Uterus (tissue), 3 donors: ENCODE measurements at regions not wholly inside any gene's neighbourhood (a gene's known extent, or its start where the extent isn't known, plus 50 kb on each side); places are given as distances from the start of the nearest gene placed in this dataset.

Experiments
- DNase-seq, 2 donors: peaks; one replicate each; pipeline ENCODE4 v3.0.0-alpha.2; 2019 to 2020
- H3K27ac ChIP-seq, 2 donors: fragments of 200-600 bp; sonication (generic); 1 replicate in 1 of 2; 2 replicates in 1 of 2; pipeline ENCODE4 v1.5.1; 2016 to 2018
- H3K27me3 ChIP-seq, 2 donors: fragments of 200-600 bp; sonication (generic); one replicate each; pipeline ENCODE4 v1.5.1; 2018 to 2019; ENCODE audit warnings: control low read depth in 1 of 2
- H3K36me3 ChIP-seq, 2 donors: fragments of 200-600 bp; sonication (generic); one replicate each; pipeline ENCODE4 v1.5.1; 2019; ENCODE audit warnings: control low read depth in 1 of 2
- H3K4me1 ChIP-seq, 2 donors: fragments of 200-600 bp; sonication (generic); one replicate each; pipeline ENCODE4 v1.5.1; 2018 to 2019; ENCODE audit warnings: control low read depth in 1 of 2
- H3K4me3 ChIP-seq, 2 donors: fragments of 200-600 bp; sonication (generic); 1 replicate in 1 of 2; 2 replicates in 1 of 2; pipeline ENCODE4 v1.5.1; 2018 to 2019; ENCODE audit warnings: mild to moderate bottlenecking in 1 of 2
- H3K9me3 ChIP-seq, 2 donors: fragments of 200-600 bp; sonication (generic); one replicate each; pipeline ENCODE4 v1.5.1; 2019; ENCODE audit warnings: control low read depth in 1 of 2
- CTCF ChIP-seq, 4 experiments: fragments of 200-600 bp in 2 of 4; fragments of 450-650 bp in 2 of 4; sonication (generic) in 2 of 4; IDR thresholded peaks; one replicate each; pipeline ENCODE4 v1.5.1; 2016 to 2019; ENCODE audit warnings: antibody characterized with exemption in 4 of 4, mild to moderate bottlenecking in 2 of 4, moderate library complexity in 1 of 4
- POLR2A ChIP-seq, 2 donors: fragments of 450-650 bp; IDR thresholded peaks; one replicate each; pipeline ENCODE4 v1.6.1; 2016; ENCODE audit warnings: antibody characterized with exemption in 2 of 2, mild to moderate bottlenecking in 1 of 2, moderate library complexity in 1 of 2
- intact Hi-C: fragments of 100-400 bp; cut with DNase I; formaldehyde crosslinking; loops from one replicate; pipeline ENCODE4 v1.15.1; 2023; ENCODE audit warnings: low total_unique reads
- donor health status: DM: yes; HTN: yes; CAD: no.

DNA sequence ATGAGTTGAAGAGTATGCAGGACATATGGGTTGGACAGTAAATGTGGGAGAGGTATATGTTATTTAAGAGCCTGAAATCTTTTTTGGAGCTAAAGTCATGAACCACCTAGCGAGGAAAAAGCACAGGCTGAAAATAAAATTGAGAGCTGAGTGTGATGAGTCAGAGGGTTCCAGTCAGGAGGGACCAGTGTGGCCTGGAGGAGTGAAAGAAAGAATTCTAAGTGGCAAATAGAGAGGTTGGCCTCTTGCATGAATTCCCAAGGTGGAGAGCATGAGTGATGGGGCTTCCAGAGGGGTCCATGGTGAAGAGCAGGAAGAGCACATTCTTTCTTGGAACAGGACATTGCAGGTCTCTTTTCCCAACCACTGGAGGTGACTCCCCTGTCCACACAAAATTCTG, 282.6 kb downstream of the TDRD15 start:
- H3K4me1 ChIP-seq: no peaks in the 10 kb centered on the region
- H3K9me3 ChIP-seq: no peaks in the 10 kb centered on the region
- intact Hi-C loops: no loop called here
- no peaks in the 10 kb centered on the region for H3K27me3 ChIP-seq
- no peak for TF ChIP-seq CTCF (IDR thresholded peaks at IDR 0.05)
- no peak for TF ChIP-seq POLR2A (IDR thresholded peaks at IDR 0.05)
- no peak overlapping the region for H3K27ac ChIP-seq
- no peaks in the 10 kb centered on the region for H3K36me3 ChIP-seq
- DNase-seq: no peak
- H3K4me3 ChIP-seq: no peak overlapping the region

DNA sequence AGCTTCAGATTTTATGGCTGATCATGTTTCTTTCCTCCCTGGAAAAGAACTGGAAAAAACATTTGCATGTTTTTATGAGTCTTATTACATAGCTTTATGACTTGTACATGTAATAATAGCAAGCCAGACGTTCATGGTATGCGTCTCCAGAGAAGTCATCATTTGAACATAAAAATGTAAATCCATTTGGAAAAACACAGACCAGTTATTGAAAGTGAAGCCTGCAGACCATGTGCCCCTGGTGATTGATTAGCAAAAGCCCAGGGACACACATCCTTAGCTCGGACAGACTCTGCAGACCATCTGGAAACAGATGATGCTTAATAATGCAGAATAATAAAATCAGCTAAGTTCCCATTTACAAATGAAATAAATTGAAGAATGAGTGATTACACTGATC, 283.1 kb downstream of the TDRD15 start:
- Histone ChIP-seq H3K27ac (no peak overlapping the region), H3K9me3 (no peaks in the 10 kb centered on the region), H3K4me3 (no peak overlapping the region), H3K27me3 (no peaks in the 10 kb centered on the region), H3K4me1 (no peaks in the 10 kb centered on the region), H3K36me3 (no peaks in the 10 kb centered on the region)
- intact Hi-C loops: no loop called here
- no peak for DNase-seq
- TF ChIP-seq POLR2A (IDR thresholded peaks at IDR 0.05) (no peak), CTCF (IDR thresholded peaks at IDR 0.05) (no peak)

DNA sequence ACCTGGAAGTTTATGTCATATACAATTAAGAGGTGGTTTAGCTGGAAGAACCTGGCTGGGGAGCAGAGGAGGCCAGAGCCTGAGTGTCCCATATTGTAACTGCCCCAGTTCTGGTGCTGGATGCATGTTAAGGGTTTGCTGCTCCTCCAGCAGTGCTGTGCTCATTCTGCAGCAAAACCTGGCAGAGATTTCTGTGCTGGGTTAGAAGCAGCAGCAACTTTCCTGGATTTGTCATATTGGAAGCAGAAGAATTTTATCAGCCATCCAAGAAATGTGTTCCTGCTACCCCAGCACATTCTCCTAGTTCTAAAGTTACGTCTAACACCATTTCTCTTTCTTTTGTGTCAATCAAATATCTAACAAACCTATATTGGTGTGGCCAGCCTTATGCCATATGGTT, 284.1 kb downstream of the TDRD15 start:
- DNase-seq: no peak
- Histone ChIP-seq H3K9me3 (no peaks in the 10 kb centered on the region), H3K4me3 (no peak overlapping the region), H3K27ac (no peak overlapping the region), H3K4me1 (no peaks in the 10 kb centered on the region), H3K36me3 (no peaks in the 10 kb centered on the region), H3K27me3 (no peaks in the 10 kb centered on the region)
- intact Hi-C loops: no loop called here
- TF ChIP-seq CTCF (IDR thresholded peaks at IDR 0.05) (no peak), POLR2A (IDR thresholded peaks at IDR 0.05) (no peak)

GRCh38 chr2:21411741-21412140, 288.0 kb downstream of the TDRD15 start:
- intact Hi-C loops: no loop called here

GRCh38 chr2:21412944-21413443, 289.2 kb downstream of the TDRD15 start:
- Histone ChIP-seq H3K36me3 (no peaks in the 10 kb centered on the region), H3K4me1 (no peaks in the 10 kb centered on the region), H3K27ac (no peak overlapping the region), H3K27me3 (no peaks in the 10 kb centered on the region), H3K9me3 (no peaks in the 10 kb centered on the region), H3K4me3 (no peak overlapping the region)
- no peak for TF ChIP-seq CTCF (IDR thresholded peaks at IDR 0.05)
- TF ChIP-seq POLR2A (IDR thresholded peaks at IDR 0.05): no peak
- intact Hi-C loops: no loop called here
- DNase-seq: no peak

More at GRCh38 chr2:21411741-21412140, 288.0 kb downstream of the TDRD15 start:
- Histone ChIP-seq H3K36me3 (no peaks in the 10 kb centered on the region), H3K9me3 (no peaks in the 10 kb centered on the region), H3K4me3 (no peak overlapping the region), H3K27me3 (no peaks in the 10 kb centered on the region), H3K4me1 (no peaks in the 10 kb centered on the region), H3K27ac (no peak overlapping the region)
- no peak for DNase-seq
- no peak for TF ChIP-seq CTCF (IDR thresholded peaks at IDR 0.05)
- no peak for TF ChIP-seq POLR2A (IDR thresholded peaks at IDR 0.05)
